Suppressor macrophage treated with lipopolysaccharide for 1 hour (primary cell): ENCODE measurements at regions not wholly inside any gene's neighbourhood (a gene's known extent, or its start where the extent isn't known, plus 50 kb on each side); places are given as distances from the start of the nearest gene placed in this dataset.

Experiments
- DNase-seq, 3 donors: peaks; one replicate each; pipeline ENCODE4 v3.0.0-alpha.2; 2020 to 2022

- DNase-seq, result no peak
Measured at GRCh38 chr9:515665-516064, 301.0 kb downstream of the DOCK8 start.

GRCh38 chr9:517993-518392 is 303.3 kb downstream of the DOCK8 start:
- DNase-seq, result no peak

GRCh38 chr9:518540-518939 is 303.9 kb downstream of the DOCK8 start:
- no peak for DNase-seq

- no peak for DNase-seq
Measured at GRCh38 chr9:519579-519978, 304.9 kb downstream of the DOCK8 start.

- DNase-seq, result no peak
Measured at GRCh38 chr9:520302-520701, 305.6 kb downstream of the DOCK8 start.

GRCh38 chr9:522190-522589 is 307.5 kb downstream of the DOCK8 start:
- no peak for DNase-seq

- DNase-seq, result no peak
Measured at GRCh38 chr9:522658-523057, 308.0 kb downstream of the DOCK8 start.

GRCh38 chr9:523444-523843 is 308.8 kb downstream of the DOCK8 start:
- DNase-seq, result no peak

- DNase-seq, result no peak
Measured at GRCh38 chr9:524008-524407, 309.3 kb downstream of the DOCK8 start.

- no peak for DNase-seq
Measured at GRCh38 chr9:526904-527591, 312.4 kb downstream of the DOCK8 start.

GRCh38 chr9:529731-530130 is 311.8 kb upstream of the DMRT1 start:
- no peak for DNase-seq

- DNase-seq, result peak in 1 of 3 donors; percentile 4
Measured at GRCh38 chr9:530681-531080, 310.8 kb upstream of the DMRT1 start.

- no peak for DNase-seq
Measured at GRCh38 chr9:532707-533106, 308.8 kb upstream of the DMRT1 start.

GRCh38 chr9:534886-535285 is 306.6 kb upstream of the DMRT1 start:
- no peak for DNase-seq

GRCh38 chr9:535356-535755 is 306.1 kb upstream of the DMRT1 start:
- DNase-seq, result no peak

- DNase-seq, result no peak
Measured at GRCh38 chr9:536597-537511, 304.6 kb upstream of the DMRT1 start.

GRCh38 chr9:543478-543877 is 298.0 kb upstream of the DMRT1 start:
- DNase-seq, result no peak

GRCh38 chr9:545480-545879 is 296.0 kb upstream of the DMRT1 start:
- no peak for DNase-seq

GRCh38 chr9:546235-546634 is 295.3 kb upstream of the DMRT1 start:
- no peak for DNase-seq

- DNase-seq, result no peak
Measured at GRCh38 chr9:546797-547223, 294.7 kb upstream of the DMRT1 start.

GRCh38 chr9:547314-547713 is 294.2 kb upstream of the DMRT1 start:
- DNase-seq, result no peak

- DNase-seq, result no peak
Measured at GRCh38 chr9:549455-549997, 292.0 kb upstream of the DMRT1 start.

- no peak for DNase-seq
Measured at GRCh38 chr9:550333-550732, 291.2 kb upstream of the DMRT1 start.
